IPS-18c (cell line): ENCODE measurements at regions not wholly inside any gene's neighbourhood (a gene's known extent, or its start where the extent isn't known, plus 50 kb on each side); places are given as distances from the start of the nearest gene placed in this dataset.
"Not testable (repeated sequence)": the region's sequence is repeated elsewhere in the genome, so short reads cannot be mapped to it uniquely, and the experiment has no call there.

Experiments
- H3K4me3 ChIP-seq: 2 replicates; pipeline ENCODE4 v1.7.0; 2013; ENCODE audit warnings: low read depth, mild to moderate bottlenecking, low read length, moderate library complexity; ENCODE audit not compliant: insufficient read depth
- H3K9me3 ChIP-seq: one replicate; pipeline ENCODE4 v1.6.1; 2013; ENCODE audit warnings: mild to moderate bottlenecking, low read length, moderate library complexity; ENCODE audit not compliant: control insufficient read depth, insufficient read depth

GRCh38 chr9:29319736-29320513 lies 1746.6 kb upstream of the C9orf72 start:
- Histone ChIP-seq H3K9me3 (no peaks in the 10 kb centered on the region), H3K4me3 (no peak overlapping the region)

GRCh38 chr9:29322240-29322639 lies 1749.0 kb upstream of the C9orf72 start:
- no peak overlapping the region for H3K4me3 ChIP-seq
- no peaks in the 10 kb centered on the region for H3K9me3 ChIP-seq

- H3K4me3 ChIP-seq, result no peak overlapping the region
- H3K9me3 ChIP-seq, result no peaks in the 10 kb centered on the region
Observed at GRCh38 chr9:29325894-29326293, 1752.6 kb upstream of the C9orf72 start.

GRCh38 chr9:29332789-29333188 lies 1759.5 kb upstream of the C9orf72 start:
- H3K9me3 ChIP-seq, result no peaks in the 10 kb centered on the region

GRCh38 chr9:29336281-29336680 lies 1763.0 kb upstream of the C9orf72 start:
- H3K4me3 ChIP-seq, result no peak overlapping the region

More at GRCh38 chr9:29332789-29333188, 1759.5 kb upstream of the C9orf72 start:
- H3K4me3 ChIP-seq, result no peak overlapping the region

GRCh38 chr9:29339387-29339786 lies 1766.1 kb upstream of the C9orf72 start:
- no peak overlapping the region for H3K4me3 ChIP-seq

More at GRCh38 chr9:29336281-29336680, 1763.0 kb upstream of the C9orf72 start:
- H3K9me3 ChIP-seq, result no peaks in the 10 kb centered on the region

GRCh38 chr9:29348999-29349398 lies 1775.7 kb upstream of the C9orf72 start:
- Histone ChIP-seq H3K9me3 (peaks cover 2% of the 10 kb centered on the region), H3K4me3 (no peak overlapping the region)

More at GRCh38 chr9:29339387-29339786, 1766.1 kb upstream of the C9orf72 start:
- H3K9me3 ChIP-seq, result no peaks in the 10 kb centered on the region

- H3K4me3 ChIP-seq, result no peak overlapping the region
- H3K9me3 ChIP-seq, result no peaks in the 10 kb centered on the region
Observed at GRCh38 chr9:29389421-29389820, 1816.1 kb upstream of the C9orf72 start.

- H3K4me3 ChIP-seq, result no peak overlapping the region
- H3K9me3 ChIP-seq, result no peaks in the 10 kb centered on the region
Observed at GRCh38 chr9:29390859-29391258, 1817.6 kb upstream of the C9orf72 start.

GRCh38 chr9:29393064-29393463 lies 1819.8 kb upstream of the C9orf72 start:
- H3K9me3 ChIP-seq, result no peaks in the 10 kb centered on the region
- H3K4me3 ChIP-seq, result no peak overlapping the region

- no peaks in the 10 kb centered on the region for H3K9me3 ChIP-seq
- H3K4me3 ChIP-seq, result no peak overlapping the region
Observed at GRCh38 chr9:29394855-29395254, 1821.6 kb upstream of the C9orf72 start.

- no peak overlapping the region for H3K4me3 ChIP-seq
Observed at GRCh38 chr9:29397148-29397547, 1823.9 kb upstream of the C9orf72 start.

GRCh38 chr9:29416204-29416603 lies 1842.9 kb upstream of the C9orf72 start:
- Histone ChIP-seq H3K9me3 (no peaks in the 10 kb centered on the region), H3K4me3 (no peak overlapping the region)

More at GRCh38 chr9:29397148-29397547, 1823.9 kb upstream of the C9orf72 start:
- no peaks in the 10 kb centered on the region for H3K9me3 ChIP-seq

- no peaks in the 10 kb centered on the region for H3K9me3 ChIP-seq
- H3K4me3 ChIP-seq, result no peak overlapping the region
Observed at GRCh38 chr9:29422438-29422837, 1849.2 kb upstream of the C9orf72 start.

- no peaks in the 10 kb centered on the region for H3K9me3 ChIP-seq
- H3K4me3 ChIP-seq, result no peak overlapping the region
Observed at GRCh38 chr9:29432191-29432590, 1858.9 kb upstream of the C9orf72 start.

- H3K9me3 ChIP-seq, result not testable (repeated sequence)
Observed at GRCh38 chr9:29432656-29433055, 1859.4 kb upstream of the C9orf72 start.

GRCh38 chr9:29435368-29435767 lies 1862.1 kb upstream of the C9orf72 start:
- H3K4me3 ChIP-seq, result no peak overlapping the region
- H3K9me3 ChIP-seq, result no peaks in the 10 kb centered on the region

More at GRCh38 chr9:29432656-29433055, 1859.4 kb upstream of the C9orf72 start:
- not testable (repeated sequence) for H3K4me3 ChIP-seq

- no peaks in the 10 kb centered on the region for H3K9me3 ChIP-seq
Observed at GRCh38 chr9:29437526-29437925, 1864.2 kb upstream of the C9orf72 start.

GRCh38 chr9:29439961-29440360 lies 1866.7 kb upstream of the C9orf72 start:
- H3K9me3 ChIP-seq, result no peaks in the 10 kb centered on the region
- no peak overlapping the region for H3K4me3 ChIP-seq

More at GRCh38 chr9:29437526-29437925, 1864.2 kb upstream of the C9orf72 start:
- no peak overlapping the region for H3K4me3 ChIP-seq
